PC-3 (cell line): ENCODE measurements at regions not wholly inside any gene's neighbourhood (a gene's known extent, or its start where the extent isn't known, plus 50 kb on each side); places are given as distances from the start of the nearest gene placed in this dataset.

ENCODE experiments used
- ATAC-seq: fragments of 200-7000 bp; cut with Tn5 transposase; 2 replicates; pipeline ENCODE4 v1.9.1; 2020; ENCODE audit warnings: mild to moderate bottlenecking, moderate library complexity
- BruUV-seq: library from RNA; stranded (reverse); fragments of 400-500 nt; replicated peaks from 2 replicates; lab custom pipeline; 2021; lab: Mats Ljungman, UMichigan
- CTCF ChIA-PET: fragments of 300-600 bp; sonication (Branson Sonifier 250); formaldehyde crosslinking; loops from one replicate; lab custom pipeline; 2022; ENCODE audit warnings: antibody characterized with exemption; lab: Charles Lee
- POLR2A ChIA-PET: fragments of 300-600 bp; sonication (Branson Sonifier 250); formaldehyde crosslinking; loops from one replicate; lab custom pipeline; 2022; ENCODE audit warnings: antibody characterized with exemption; ENCODE audit not compliant: unreplicated experiment; lab: Charles Lee
- DNase-seq: peaks from one replicate; pipeline ENCODE4 v3.0.0-alpha.2; 2015
- H2AFZ ChIP-seq: fragments of 300-600 bp; sonication (generic); 2 replicates; pipeline ENCODE4 v1.6.0; 2016; ENCODE audit warnings: antibody characterized with exemption, low read length
- H3F3A ChIP-seq: fragments of 300-600 bp; sonication (generic); one replicate; pipeline ENCODE4 v1.6.0; 2017; ENCODE audit warnings: antibody characterized with exemption, low read length, control low read depth, mild to moderate bottlenecking; ENCODE audit not compliant: unreplicated experiment
- H3K27ac ChIP-seq: fragments of 300-600 bp; sonication (generic); 2 replicates; pipeline ENCODE4 v1.5.1; 2016; ENCODE audit warnings: mild to moderate bottlenecking, low read length
- H3K27me3 ChIP-seq: fragments of 300-600 bp; sonication (generic); 2 replicates; pipeline ENCODE4 v1.6.1; 2016; ENCODE audit warnings: low read length, mixed read lengths
- H3K36me3 ChIP-seq: fragments of 300-600 bp; sonication (generic); 2 replicates; pipeline ENCODE4 v1.6.1; 2016; ENCODE audit warnings: low read depth, mixed run types, low read length, mixed read lengths
- H3K4me1 ChIP-seq: fragments of 300-600 bp; sonication (generic); 2 replicates; pipeline ENCODE4 v1.5.1; 2016; ENCODE audit warnings: low read length; ENCODE audit not compliant: insufficient read depth
- H3K4me2 ChIP-seq: fragments of 300-600 bp; sonication (generic); 2 replicates; pipeline ENCODE4 v1.6.0; 2016; ENCODE audit warnings: low read length
- H3K4me3 ChIP-seq: fragments of 300-600 bp; sonication (generic); 2 replicates; pipeline ENCODE4 v1.5.1; 2016; ENCODE audit warnings: mild to moderate bottlenecking, low read length, mixed read lengths
- H3K79me2 ChIP-seq: fragments of 300-600 bp; sonication (generic); 2 replicates; pipeline ENCODE4 v1.6.1; 2017; ENCODE audit warnings: low read length, mixed read lengths
- H3K9ac ChIP-seq: fragments of 300-600 bp; sonication (generic); 2 replicates; pipeline ENCODE4 v1.6.0; 2016; ENCODE audit warnings: mild to moderate bottlenecking, low read length
- H3K9me2 ChIP-seq: fragments of 300-600 bp; sonication (generic); replicated peaks from 2 replicates; pipeline ENCODE4 v1.6.1; 2016; ENCODE audit warnings: mixed run types, low read length, mixed read lengths
- H3K9me3 ChIP-seq: fragments of 300-600 bp; sonication (generic); 2 replicates; pipeline ENCODE4 v1.6.1; 2016; ENCODE audit warnings: low read length, mixed read lengths
- H4K20me1 ChIP-seq: fragments of 300-600 bp; sonication (generic); 2 replicates; pipeline ENCODE4 v1.6.1; 2016; ENCODE audit warnings: low read length, mixed read lengths
- CTCF ChIP-seq: fragments of 300-600 bp; sonication (generic); conservative IDR thresholded peaks from 2 replicates; pipeline ENCODE4 v1.5.1; 2017; ENCODE audit warnings: antibody characterized with exemption, low read depth, mild to moderate bottlenecking, low read length
- EZH2 ChIP-seq: fragments of 300-600 bp; sonication (generic); IDR thresholded peaks from one replicate; pipeline ENCODE4 v1.6.1; 2017; ENCODE audit warnings: antibody characterized with exemption, mild to moderate bottlenecking, low read length; ENCODE audit not compliant: unreplicated experiment
- EZH2phosphoT487 ChIP-seq: fragments of 300-600 bp; sonication (generic); IDR thresholded peaks from 2 replicates; pipeline ENCODE4 v1.6.1; 2018; ENCODE audit warnings: mild to moderate bottlenecking, antibody characterized with exemption, low read length, borderline replicate concordance
- intact Hi-C: fragments of 100-400 bp; cut with micrococcal nuclease; formaldehyde crosslinking; loops from 2 replicates; pipeline ENCODE4 v1.9.0; 2023

- no peaks in the 10 kb centered on the region for H3K27me3 ChIP-seq
- no peak overlapping the region for H3K9ac ChIP-seq
- H3K4me1 ChIP-seq: no peaks in the 10 kb centered on the region
- no TSS peak for BruUV-seq
- DNase-seq: no peak
- no peaks in the 10 kb centered on the region for H3K9me2 ChIP-seq
- ChIA-PET CTCF (no interaction called here), POLR2A (no interaction called here)
- no peak overlapping the region for H2AFZ ChIP-seq
- no peaks in the 10 kb centered on the region for H3K36me3 ChIP-seq
- H4K20me1 ChIP-seq: no peaks in the 10 kb centered on the region
- no peak overlapping the region for H3K4me2 ChIP-seq
- no peaks in the 10 kb centered on the region for H3K79me2 ChIP-seq
- H3K4me3 ChIP-seq: no peak overlapping the region
- H3F3A ChIP-seq: no peaks in the 10 kb centered on the region
- H3K9me3 ChIP-seq: no peaks in the 10 kb centered on the region
- TF ChIP-seq CTCF: no peak
- no peak for TF ChIP-seq EZH2
- no peak for TF ChIP-seq EZH2phosphoT487
- intact Hi-C loops: no loop called here
- ATAC-seq: no peak
- H3K27ac ChIP-seq: no peak overlapping the region
These were observed 222.7 kb upstream of the VCX3A start for GRCh38 chrX:6757631-6758030.

- Histone ChIP-seq H3K79me2 (no peaks in the 10 kb centered on the region), H3K9ac (no peak overlapping the region), H3K9me2 (no peaks in the 10 kb centered on the region), H4K20me1 (no peaks in the 10 kb centered on the region), H3F3A (no peaks in the 10 kb centered on the region), H3K9me3 (no peaks in the 10 kb centered on the region), H3K4me3 (no peak overlapping the region), H3K4me2 (no peak overlapping the region), H3K4me1 (no peaks in the 10 kb centered on the region), H2AFZ (no peak overlapping the region), H3K27ac (no peak overlapping the region), H3K36me3 (no peaks in the 10 kb centered on the region), H3K27me3 (no peaks in the 10 kb centered on the region)
- TF ChIP-seq EZH2: no peak
- no peak for TF ChIP-seq EZH2phosphoT487
- no peak for TF ChIP-seq CTCF
- no peak for ATAC-seq
- ChIA-PET POLR2A (no interaction called here), CTCF (no interaction called here)
- DNase-seq: no peak
- intact Hi-C loops: no loop called here
- BruUV-seq: no TSS peak
These were observed 213.7 kb upstream of the VCX3A start for GRCh38 chrX:6748595-6748994.

GRCh38 chrX:6738518-6739470 lies 203.9 kb upstream of the VCX3A start:
- DNase-seq (no peak), ATAC-seq (no peak)
- Histone ChIP-seq H3K4me2 (no peak overlapping the region), H3K4me1 (no peaks in the 10 kb centered on the region), H3K27me3 (no peaks in the 10 kb centered on the region), H3K9ac (no peak overlapping the region), H3K79me2 (no peaks in the 10 kb centered on the region), H3K9me2 (no peaks in the 10 kb centered on the region), H3K9me3 (no peaks in the 10 kb centered on the region), H3K27ac (no peak overlapping the region), H2AFZ (no peak overlapping the region), H3K36me3 (no peaks in the 10 kb centered on the region), H3K4me3 (no peak overlapping the region), H3F3A (no peaks in the 10 kb centered on the region), H4K20me1 (no peaks in the 10 kb centered on the region)
- intact Hi-C loops: no loop called here
- BruUV-seq: no TSS peak
- CTCF ChIA-PET: no interaction called here
- no peak for TF ChIP-seq CTCF
- no peak for TF ChIP-seq EZH2phosphoT487
- TF ChIP-seq EZH2: no peak
- POLR2A ChIA-PET: no interaction called here
